Endothelial cell of umbilical vein (primary cell): ENCODE measurements at regions not wholly inside any gene's neighbourhood (a gene's known extent, or its start where the extent isn't known, plus 50 kb on each side); places are given as distances from the start of the nearest gene placed in this dataset.

Experiments used
- BruUV-seq: library from RNA; stranded (reverse); fragments of 400-500 nt; replicated peaks from 2 replicates; lab custom pipeline; 2021; lab: Mats Ljungman, UMichigan
- CTCF ChIA-PET: fragments of 300-600, 350-600 bp; sonication (Branson Sonifier 250); formaldehyde crosslinking; loops from one replicate; lab custom pipeline; 2021; ENCODE audit warnings: antibody characterized with exemption, inconsistent platforms; lab: Charles Lee
- POLR2A ChIA-PET: fragments of 300-600, 350-600 bp; sonication (Branson Sonifier 250); formaldehyde crosslinking; loops from one replicate; lab custom pipeline; 2021; ENCODE audit warnings: antibody characterized with exemption, inconsistent platforms; lab: Charles Lee
- DNase-seq: peaks from one replicate; pipeline ENCODE4 v3.0.0-alpha.2; 2011; ENCODE audit warnings: low read depth, low spot score
- FAIRE-seq: peaks from 2 replicates; lab custom pipeline; 2011; peaks lifted over from hg19 to GRCh38; lab: Jason Lieb, UNC
- H2AFZ ChIP-seq: 2 replicates; pipeline ENCODE4 v1.6.0; 2012; ENCODE audit warnings: low read depth, low read length, control low read depth, inconsistent platforms
- H3K27ac ChIP-seq: 2 replicates; pipeline ENCODE4 v1.5.1; 2011; ENCODE audit warnings: low read depth, mild to moderate bottlenecking, control low read depth, low read length, moderate library complexity; ENCODE audit not compliant: insufficient read depth
- H3K27me3 ChIP-seq, 2 experiments: 2 replicates each; pipeline versions ENCODE4 v1.6.0 to v1.6.1; 2011; ENCODE audit warnings: low read length in 2 of 2, mixed read lengths in 1 of 2; ENCODE audit not compliant: control insufficient read depth in 2 of 2, insufficient read depth in 2 of 2
- H3K36me3 ChIP-seq, 2 experiments: 2 replicates in 1 of 2; 3 replicates in 1 of 2; pipeline ENCODE4 v1.5.1; 2011; ENCODE audit warnings: low read length in 2 of 2, mild to moderate bottlenecking in 1 of 2, moderate library complexity in 1 of 2; ENCODE audit not compliant: control insufficient read depth in 2 of 2, insufficient read depth in 2 of 2; ENCODE audit errors: extremely low read depth in 1 of 2
- H3K4me1 ChIP-seq: 3 replicates; pipeline ENCODE4 v1.5.1; 2011; ENCODE audit warnings: mild to moderate bottlenecking, low read length; ENCODE audit not compliant: control insufficient read depth, insufficient read depth; ENCODE audit errors: extremely low read depth
- H3K4me2 ChIP-seq: 2 replicates; pipeline ENCODE4 v1.6.1; 2011; ENCODE audit warnings: low read length, control low read depth, mixed read lengths; ENCODE audit not compliant: insufficient read depth
- H3K4me3 ChIP-seq, 3 experiments: fragments of 200-600 bp in 1 of 3; sonication (generic), shearing (Covaris generic) in 1 of 3; replicated peaks in 1 of 3; 2 replicates each; pipeline ENCODE4 v1.5.1; 2011 to 2016; ENCODE audit warnings: control low read depth in 3 of 3, low read length in 3 of 3, mild to moderate bottlenecking in 2 of 3, inconsistent platforms in 1 of 3, low read depth in 1 of 3, moderate library complexity in 1 of 3; ENCODE audit not compliant: insufficient read depth in 1 of 3
- H3K79me2 ChIP-seq: 2 replicates; pipeline ENCODE4 v1.6.0; 2012; ENCODE audit warnings: low read length, inconsistent platforms; ENCODE audit not compliant: control insufficient read depth, insufficient read depth
- H3K9ac ChIP-seq: replicated peaks from 2 replicates; pipeline ENCODE3; 2011; ENCODE audit warnings: low read length, control low read depth; ENCODE audit not compliant: insufficient read depth; ENCODE audit errors: extremely low read depth
- H3K9me1 ChIP-seq: replicated peaks from 3 replicates; pipeline ENCODE4 v1.6.0; 2011; ENCODE audit warnings: mild to moderate bottlenecking, low read length; ENCODE audit not compliant: control insufficient read depth, insufficient read depth; ENCODE audit errors: extremely low read depth
- H3K9me3 ChIP-seq: replicated peaks from 2 replicates; pipeline ENCODE4 v1.5.1; 2012; ENCODE audit warnings: low read length, inconsistent platforms; ENCODE audit not compliant: control insufficient read depth, insufficient read depth
- H4K20me1 ChIP-seq: replicated peaks from 2 replicates; pipeline ENCODE3; 2011; ENCODE audit warnings: mild to moderate bottlenecking, low read length; ENCODE audit not compliant: control insufficient read depth, insufficient read depth; ENCODE audit errors: extremely low read depth
- CTCF ChIP-seq, 2 donors: IDR thresholded peaks; 1 replicate in 1 of 2; 2 replicates in 1 of 2; pipeline ENCODE4 v1.5.1; 2011; ENCODE audit warnings: low read length in 2 of 2, mild to moderate bottlenecking in 2 of 2, moderate library complexity in 2 of 2, control low read depth in 1 of 2, inconsistent platforms in 1 of 2, low read depth in 1 of 2; ENCODE audit not compliant: insufficient read depth in 1 of 2; ENCODE audit errors: extremely low read depth in 1 of 2
- EZH2 ChIP-seq: IDR thresholded peaks from 2 replicates; pipeline ENCODE4 v1.6.1; 2012; ENCODE audit warnings: borderline replicate concordance, low read depth, mild to moderate bottlenecking, moderate library complexity, low read length, inconsistent platforms; ENCODE audit not compliant: severe bottlenecking
- FOS ChIP-seq: IDR thresholded peaks from 2 replicates; pipeline ENCODE4 v1.6.1; 2011; ENCODE audit warnings: mild to moderate bottlenecking, low read length, moderate library complexity, borderline replicate concordance; ENCODE audit not compliant: insufficient read depth
- GATA2 ChIP-seq: IDR thresholded peaks from 2 replicates; pipeline ENCODE4 v1.7.0; 2011; ENCODE audit warnings: low read depth, mild to moderate bottlenecking, moderate library complexity, mixed read lengths, low read length; ENCODE audit not compliant: insufficient read length, insufficient read depth
- JUN ChIP-seq: IDR thresholded peaks from 2 replicates; pipeline ENCODE4 v1.6.1; 2011; ENCODE audit warnings: borderline replicate concordance, low read depth; ENCODE audit not compliant: insufficient read length, insufficient read depth
- MYC ChIP-seq: IDR thresholded peaks from one replicate; pipeline ENCODE4 v1.6.1; 2011; ENCODE audit warnings: mild to moderate bottlenecking, low read depth, low read length
- POLR2A ChIP-seq: IDR thresholded peaks from 2 replicates; pipeline ENCODE4 v1.6.1; 2012; ENCODE audit warnings: low read depth, mild to moderate bottlenecking, control low read depth, low read length
- POLR2AphosphoS5 ChIP-seq: IDR thresholded peaks from 2 replicates; pipeline ENCODE4 v1.6.1; 2012; ENCODE audit warnings: low read depth, mild to moderate bottlenecking, control low read depth, low read length, moderate library complexity; ENCODE audit not compliant: insufficient read depth
- dilution Hi-C: fragments of 300-500 bp; cut with MboI; formaldehyde crosslinking; loops from one replicate; pipeline ENCODE4 v1.15.0; 2019; ENCODE audit warnings: low sequenced_read_pairs; ENCODE audit not compliant: extremely low pct_ligation_motif_present
- intact Hi-C: fragments of 100-400 bp; cut with micrococcal nuclease; formaldehyde crosslinking; loops from one replicate; pipeline ENCODE4 v1.10.0; 2022
- TF ChIP-seq, protein P1 (sequence below): IDR thresholded peaks from 2 replicates; pipeline ENCODE4 v1.6.1; 2011; ENCODE audit not compliant: insufficient read depth, insufficient read length

DNA sequence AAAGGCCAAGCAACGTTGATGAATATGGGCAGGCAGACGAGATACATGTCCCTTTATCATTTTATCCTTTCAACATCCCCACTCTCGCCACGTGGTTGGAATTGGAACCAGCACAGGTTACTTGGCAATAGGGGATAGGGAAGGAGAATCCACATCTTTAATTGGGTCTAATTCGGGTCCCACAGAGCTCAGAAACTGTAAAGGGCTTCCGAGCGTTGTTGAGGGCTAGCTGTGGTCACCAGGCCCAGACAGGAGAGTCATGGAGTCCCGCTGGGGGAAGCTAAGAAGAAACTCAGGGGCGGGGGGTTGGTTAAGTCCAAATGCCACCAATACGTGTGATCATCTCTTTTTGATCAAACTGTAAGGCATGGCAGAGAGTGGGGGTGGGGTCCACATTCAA lies 271.3 kb upstream of the ZFHX3 start:
- H4K20me1 ChIP-seq = no peaks in the 10 kb centered on the region
- POLR2A ChIA-PET = no interaction called here
- no peak for FAIRE-seq

More for the DNA sequence above, 271.3 kb upstream of the ZFHX3 start:
- TF ChIP-seq MYC (no peak), POLR2AphosphoS5 (no peak), EZH2 (no peak), JUN (no peak), POLR2A (no peak), GATA2 (no peak), CTCF (IDR thresholded peaks at IDR 0.05; ENCODE audit: extremely low read depth in 1 of 2, insufficient read depth in 1 of 2, low read depth in 1 of 2, low read length in 2 of 2) (no peak), FOS (no peak)
- TF ChIP-seq, protein P1, sequence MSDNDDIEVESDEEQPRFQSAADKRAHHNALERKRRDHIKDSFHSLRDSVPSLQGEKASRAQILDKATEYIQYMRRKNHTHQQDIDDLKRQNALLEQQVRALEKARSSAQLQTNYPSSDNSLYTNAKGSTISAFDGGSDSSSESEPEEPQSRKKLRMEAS = no peak
- dilution Hi-C loops (no loop called here), intact Hi-C loops (no loop called here)
- CTCF ChIA-PET = interaction anchor here (0.6 kb wide), 1 partner anchor 109 kb away, joined by 3 read pairs; no protein-coding TSS in a partner anchor
- no peaks in the 10 kb centered on the region for H3K36me3 ChIP-seq
- no peaks in the 10 kb centered on the region for H3K9me3 ChIP-seq
- no peaks in the 10 kb centered on the region for H3K4me1 ChIP-seq
- H3K27ac ChIP-seq = no peak overlapping the region
- H2AFZ ChIP-seq = no peak overlapping the region
- H3K4me2 ChIP-seq = no peak overlapping the region
- DNase-seq = no peak
- no peak overlapping the region for H3K9ac ChIP-seq
- no peaks in the 10 kb centered on the region for H3K27me3 ChIP-seq
- H3K79me2 ChIP-seq = no peaks in the 10 kb centered on the region
- H3K9me1 ChIP-seq = no peaks in the 10 kb centered on the region
- BruUV-seq = no TSS peak
- no peak overlapping the region for H3K4me3 ChIP-seq
